ENCODE measurements at regions not wholly inside any gene's neighbourhood (a gene's known extent, or its start where the extent isn't known, plus 50 kb on each side); places are given as distances from the start of the nearest gene placed in this dataset.

DNA sequence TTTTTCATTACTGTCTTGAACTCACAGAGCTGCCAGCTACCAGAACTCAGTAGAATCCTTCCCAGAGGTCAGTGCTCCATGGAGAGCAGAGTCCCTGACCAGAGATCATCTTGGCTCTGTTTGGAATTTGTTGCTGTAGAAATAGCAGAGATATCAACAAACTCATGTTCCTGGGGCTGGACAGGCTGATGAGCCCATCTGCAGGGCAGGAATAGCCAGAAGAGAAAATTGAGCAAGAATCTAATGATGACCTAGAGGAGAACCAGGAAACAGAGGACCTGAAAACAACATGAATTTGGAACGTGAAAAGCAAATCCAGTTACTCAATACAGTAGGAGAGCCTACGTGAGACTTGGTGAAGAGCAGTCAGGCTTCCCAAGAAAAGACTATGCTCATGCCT, 437.8 kb downstream of the PLK2 start:
- Histone ChIP-seq H3K4me1 (ENCODE audit: control insufficient read depth, insufficient read depth, low read length) (no peaks in the 10 kb centered on the region), H3K27ac (ENCODE audit: low read length) (no peak overlapping the region), H3K27me3 (ENCODE audit: control insufficient read depth, insufficient read depth, low read length) (no peaks in the 10 kb centered on the region), H3K36me3 (ENCODE audit: control insufficient read depth, insufficient read depth, low read length) (no peaks in the 10 kb centered on the region), H3K9me3 (ENCODE audit: control insufficient read depth, insufficient read depth, low read length) (no peaks in the 10 kb centered on the region), H3K4me3 (ENCODE audit: low read length) (no peak overlapping the region)
- Mint-ChIP-seq H3K4me1 (no peaks in the 10 kb centered on the region), H3K9me3 (no peaks in the 10 kb centered on the region), H3K4me3 (no peak overlapping the region), H3K27ac (no peak overlapping the region), H3K27me3 (ENCODE audit: low read depth in 2 of 2) (no peaks in the 10 kb centered on the region), H3K36me3 (no peaks in the 10 kb centered on the region)
- 52% methylated on average over 2 of the region's 2 CpGs for WGBS (ENCODE audit: insufficient coverage)
- ATAC-seq (no peak), DNase-seq (peak in 1 of 2 donors; percentile 0)
- intact Hi-C loops (cut with micrococcal nuclease): no loop called here
- TF ChIP-seq, protein P1, sequence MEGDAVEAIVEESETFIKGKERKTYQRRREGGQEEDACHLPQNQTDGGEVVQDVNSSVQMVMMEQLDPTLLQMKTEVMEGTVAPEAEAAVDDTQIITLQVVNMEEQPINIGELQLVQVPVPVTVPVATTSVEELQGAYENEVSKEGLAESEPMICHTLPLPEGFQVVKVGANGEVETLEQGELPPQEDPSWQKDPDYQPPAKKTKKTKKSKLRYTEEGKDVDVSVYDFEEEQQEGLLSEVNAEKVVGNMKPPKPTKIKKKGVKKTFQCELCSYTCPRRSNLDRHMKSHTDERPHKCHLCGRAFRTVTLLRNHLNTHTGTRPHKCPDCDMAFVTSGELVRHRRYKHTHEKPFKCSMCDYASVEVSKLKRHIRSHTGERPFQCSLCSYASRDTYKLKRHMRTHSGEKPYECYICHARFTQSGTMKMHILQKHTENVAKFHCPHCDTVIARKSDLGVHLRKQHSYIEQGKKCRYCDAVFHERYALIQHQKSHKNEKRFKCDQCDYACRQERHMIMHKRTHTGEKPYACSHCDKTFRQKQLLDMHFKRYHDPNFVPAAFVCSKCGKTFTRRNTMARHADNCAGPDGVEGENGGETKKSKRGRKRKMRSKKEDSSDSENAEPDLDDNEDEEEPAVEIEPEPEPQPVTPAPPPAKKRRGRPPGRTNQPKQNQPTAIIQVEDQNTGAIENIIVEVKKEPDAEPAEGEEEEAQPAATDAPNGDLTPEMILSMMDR (IDR thresholded peaks at IDR 0.05): no peak

DNA sequence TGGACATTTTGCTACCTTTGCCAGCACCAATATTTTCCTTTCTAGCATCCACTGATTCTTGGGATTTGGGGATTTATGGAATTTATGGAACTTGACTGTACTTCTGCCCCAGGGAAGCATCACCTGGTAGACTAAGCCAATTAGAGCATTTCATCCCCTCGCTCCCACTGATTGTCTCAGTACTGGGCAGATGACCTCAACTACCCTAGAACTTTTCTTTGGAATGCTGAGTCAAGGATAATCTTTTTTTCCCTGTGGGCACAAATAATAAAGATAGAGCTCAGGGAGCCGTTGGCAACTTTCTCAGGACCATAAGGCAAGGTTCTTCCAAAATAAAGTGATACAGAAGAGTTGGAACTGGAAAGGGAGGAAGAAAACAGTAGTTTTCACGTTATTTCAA, 438.4 kb downstream of the PLK2 start:
- Mint-ChIP-seq H3K4me1 (no peaks in the 10 kb centered on the region), H3K27ac (no peak overlapping the region), H3K4me3 (no peak overlapping the region), H3K27me3 (ENCODE audit: low read depth in 2 of 2) (no peaks in the 10 kb centered on the region), H3K9me3 (no peaks in the 10 kb centered on the region), H3K36me3 (no peaks in the 10 kb centered on the region)
- DNase-seq (no peak), ATAC-seq (no peak)
- H3K27ac ChIP-seq (ENCODE audit: low read length): no peak overlapping the region
- 90% methylated on average over 2 of the region's 3 CpGs for WGBS (ENCODE audit: insufficient coverage)
- intact Hi-C loops (cut with micrococcal nuclease): no loop called here
- no peaks in the 10 kb centered on the region for H3K9me3 ChIP-seq (ENCODE audit: control insufficient read depth, insufficient read depth, low read length)
- H3K27me3 ChIP-seq (ENCODE audit: control insufficient read depth, insufficient read depth, low read length): no peaks in the 10 kb centered on the region
- no peaks in the 10 kb centered on the region for H3K4me1 ChIP-seq (ENCODE audit: control insufficient read depth, insufficient read depth, low read length)
- TF ChIP-seq, protein P1 (IDR thresholded peaks at IDR 0.05): no peak
- H3K4me3 ChIP-seq (ENCODE audit: low read length): no peak overlapping the region
- no peaks in the 10 kb centered on the region for H3K36me3 ChIP-seq (ENCODE audit: control insufficient read depth, insufficient read depth, low read length)

DNA sequence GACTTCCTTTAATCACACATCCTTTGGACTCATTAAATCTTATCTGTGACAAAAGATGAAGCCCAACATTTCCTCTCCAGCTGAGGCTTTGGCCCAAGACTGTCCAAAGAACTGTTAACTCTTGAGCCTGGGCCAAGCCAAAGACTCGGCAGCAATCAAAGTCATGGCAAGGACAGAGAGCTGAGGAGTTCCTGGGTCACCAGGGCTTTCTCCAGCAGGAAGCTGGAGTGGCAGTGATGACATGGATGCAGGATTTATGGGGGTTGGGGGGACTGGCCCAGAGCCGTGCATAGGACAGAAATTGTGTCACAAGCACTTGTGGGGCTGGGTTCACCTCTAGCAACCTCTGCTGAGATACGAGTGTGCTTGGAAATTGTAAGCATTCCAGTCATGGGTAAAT, 440.3 kb downstream of the PLK2 start:
- DNase-seq (peak in 1 of 2 donors; percentile 0), ATAC-seq (no peak)
- Mint-ChIP-seq H3K36me3 (no peaks in the 10 kb centered on the region), H3K9me3 (peaks cover 0 to 3% of the 10 kb centered on the region in 2 donors), H3K4me1 (no peaks in the 10 kb centered on the region), H3K4me3 (no peak overlapping the region), H3K27me3 (ENCODE audit: low read depth in 2 of 2) (no peaks in the 10 kb centered on the region), H3K27ac (no peak overlapping the region)
- Histone ChIP-seq H3K36me3 (ENCODE audit: control insufficient read depth, insufficient read depth, low read length) (no peaks in the 10 kb centered on the region), H3K4me3 (ENCODE audit: low read length) (no peak overlapping the region), H3K27ac (ENCODE audit: low read length) (no peak overlapping the region), H3K27me3 (ENCODE audit: control insufficient read depth, insufficient read depth, low read length) (no peaks in the 10 kb centered on the region), H3K4me1 (ENCODE audit: control insufficient read depth, insufficient read depth, low read length) (no peaks in the 10 kb centered on the region), H3K9me3 (ENCODE audit: control insufficient read depth, insufficient read depth, low read length) (no peaks in the 10 kb centered on the region)
- TF ChIP-seq, protein P1 (IDR thresholded peaks at IDR 0.05): no peak
- intact Hi-C loops (cut with micrococcal nuclease): no loop called here
- 80% methylated on average over 3 of the region's 3 CpGs for whole genome bisulfite sequencing (ENCODE audit: insufficient coverage)

DNA sequence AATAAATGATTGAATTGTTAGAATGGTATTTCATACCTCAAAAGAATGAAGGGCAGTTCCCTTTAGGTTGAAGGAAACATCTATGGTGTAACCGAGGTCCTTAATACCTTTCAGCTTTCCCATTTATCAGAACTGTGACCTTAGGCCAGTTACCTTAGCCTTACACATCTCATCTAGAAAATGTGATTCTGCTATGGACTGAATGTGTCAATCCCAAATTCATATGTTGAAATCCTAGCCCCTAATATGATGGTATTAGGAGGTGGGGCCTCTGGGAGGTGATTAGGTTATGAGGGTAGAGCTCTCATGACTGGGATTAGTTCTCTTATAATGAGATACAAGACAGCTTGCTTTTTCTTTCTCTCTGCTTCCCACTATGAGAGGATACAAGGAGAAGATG, 441.9 kb downstream of the PLK2 start:
- 79% methylated on average over 1 of the region's 1 CpG for WGBS (ENCODE audit: insufficient coverage)
- H3K27me3 Mint-ChIP-seq (ENCODE audit: low read depth in 2 of 2): no peaks in the 10 kb centered on the region
- no peak overlapping the region for H3K27ac Mint-ChIP-seq
- no peaks in the 10 kb centered on the region for H3K4me1 Mint-ChIP-seq
- H3K9me3 Mint-ChIP-seq: peaks cover 0 to 4% of the 10 kb centered on the region in 2 donors
- H3K9me3 ChIP-seq (ENCODE audit: control insufficient read depth, insufficient read depth, low read length): no peaks in the 10 kb centered on the region
- H3K36me3 Mint-ChIP-seq: no peaks in the 10 kb centered on the region
- no peak overlapping the region for H3K4me3 ChIP-seq (ENCODE audit: low read length)
- H3K4me3 Mint-ChIP-seq: no peak overlapping the region
- ATAC-seq (no peak), DNase-seq (no peak)
- TF ChIP-seq, protein P1 (IDR thresholded peaks at IDR 0.05): no peak
- no peak overlapping the region for H3K27ac ChIP-seq (ENCODE audit: low read length)
- no peaks in the 10 kb centered on the region for H3K36me3 ChIP-seq (ENCODE audit: control insufficient read depth, insufficient read depth, low read length)
- H3K4me1 ChIP-seq (ENCODE audit: control insufficient read depth, insufficient read depth, low read length): no peaks in the 10 kb centered on the region
- intact Hi-C loops (cut with micrococcal nuclease): no loop called here
- no peaks in the 10 kb centered on the region for H3K27me3 ChIP-seq (ENCODE audit: control insufficient read depth, insufficient read depth, low read length)
